Gastroesophageal sphincter (tissue), 4 donors: ENCODE measurements at regions not wholly inside any gene's neighbourhood (a gene's known extent, or its start where the extent isn't known, plus 50 kb on each side); places are given as distances from the start of the nearest gene placed in this dataset.
A peak's percentile ranks its signal among the peaks of the same experiment; 100 is the strongest.
"Not testable (repeated sequence)": the region's sequence is repeated elsewhere in the genome, so short reads cannot be mapped to it uniquely, and the experiment has no call there.

Source experiments
- ATAC-seq: fragments of 150-250 bp; one replicate; pipeline ENCODE4 v1.9.1; 2016; ENCODE audit warnings: mild to moderate bottlenecking, moderate library complexity
- H3K27ac ChIP-seq, 4 donors: fragments of 200-600 bp; sonication (generic) in 3 of 4; 1 replicate in 3 of 4; 2 replicates in 1 of 4; pipeline ENCODE4 v1.5.1; 2016 to 2019
- H3K27me3 ChIP-seq: fragments of 200-600 bp; sonication (generic); one replicate; pipeline ENCODE4 v1.5.1; 2019
- H3K36me3 ChIP-seq, 2 donors: fragments of 200-600 bp; sonication (generic); one replicate each; pipeline ENCODE4 v1.5.1; 2019; ENCODE audit warnings: control low read depth in 1 of 2
- H3K4me1 ChIP-seq, 3 donors: fragments of 200-600 bp; sonication (generic); 1 replicate in 2 of 3; 2 replicates in 1 of 3; pipeline ENCODE4 v1.5.1; 2016 to 2019; ENCODE audit warnings: control low read depth in 2 of 3
- H3K4me3 ChIP-seq, 2 donors: fragments of 200-600 bp; sonication (generic); one replicate each; pipeline ENCODE4 v1.5.1; 2019; ENCODE audit warnings: mild to moderate bottlenecking in 1 of 2, moderate library complexity in 1 of 2
- H3K9me3 ChIP-seq, 3 donors: fragments of 200-600 bp; sonication (generic); one replicate each; pipeline ENCODE4 v1.5.1; 2017 to 2019; ENCODE audit warnings: control low read depth in 2 of 3
- CTCF ChIP-seq, 4 experiments: fragments of 200-600 bp in 2 of 4; fragments of 450-650 bp in 2 of 4; sonication (generic) in 1 of 4; IDR thresholded peaks; one replicate each; pipeline ENCODE4 v1.5.1; 2017 to 2019; ENCODE audit warnings: antibody characterized with exemption in 4 of 4, mild to moderate bottlenecking in 2 of 4, moderate library complexity in 2 of 4
- EP300 ChIP-seq: sonication (generic); formaldehyde crosslinking; IDR thresholded peaks from one replicate; pipeline ENCODE4 v1.6.1; 2017; ENCODE audit warnings: antibody characterized with exemption, mild to moderate bottlenecking
- POLR2A ChIP-seq, 2 donors: fragments of 450-650 bp; IDR thresholded peaks; one replicate each; pipeline ENCODE4 v1.6.1; 2017; ENCODE audit warnings: antibody characterized with exemption in 2 of 2, mild to moderate bottlenecking in 2 of 2, moderate library complexity in 1 of 2
- POLR2AphosphoS5 ChIP-seq: sonication (generic); formaldehyde crosslinking; IDR thresholded peaks from one replicate; pipeline ENCODE4 v1.6.1; 2017; ENCODE audit warnings: antibody characterized with exemption
- WGBS, 2 donors: methylation state at CpG; one replicate each; pipeline ENCODE4 v1.1.5; 2018; ENCODE audit warnings: low coverage in 1 of 2; 5-methylcytosine and 5-hydroxymethylcytosine counted together

DNA sequence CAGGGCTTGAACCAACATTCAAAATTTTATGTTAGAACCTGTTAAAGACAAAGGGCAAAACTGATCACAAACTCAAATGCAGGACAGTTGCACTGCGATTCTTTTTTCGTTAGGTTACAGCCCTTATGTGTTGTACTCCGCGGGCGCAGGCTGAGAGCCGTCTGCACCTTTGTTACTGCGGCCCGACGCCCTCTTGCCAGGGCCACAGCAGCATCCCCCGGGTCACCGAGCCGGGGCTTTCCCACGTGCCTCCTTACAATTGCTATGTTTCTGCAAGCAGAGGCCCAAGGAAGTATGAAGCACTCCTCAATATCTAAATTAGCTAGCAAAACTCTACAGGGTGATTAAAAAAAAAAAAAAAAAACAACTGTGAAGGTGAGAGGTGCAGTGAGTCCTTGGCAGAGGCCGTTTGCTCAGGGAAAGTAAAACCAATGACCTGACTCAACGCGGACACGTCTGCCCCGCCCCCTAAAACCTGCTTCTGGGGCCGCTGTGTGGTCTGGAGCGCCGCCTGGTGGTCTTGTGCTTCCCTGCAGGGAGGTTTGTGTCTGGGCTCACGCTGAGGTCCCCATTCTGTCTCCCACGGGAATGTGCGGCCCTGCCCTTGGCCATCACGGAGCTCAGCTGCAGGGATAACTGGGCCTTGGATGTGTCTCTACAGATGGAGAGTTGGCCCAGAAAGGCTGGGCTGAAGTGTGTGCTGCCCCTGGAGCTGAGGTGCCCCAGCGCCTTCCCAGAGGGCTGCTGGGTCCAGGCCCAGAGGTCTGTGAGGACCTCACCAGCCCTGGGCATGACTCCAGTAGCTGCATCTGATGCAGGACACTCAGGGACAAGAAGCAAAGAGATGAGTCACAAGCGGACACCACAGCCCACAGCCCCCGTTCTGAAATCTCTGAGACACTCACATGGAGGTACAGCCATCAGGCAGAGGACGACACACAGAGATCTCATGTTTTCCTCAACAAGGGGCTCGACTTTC, 418.5 kb downstream of the TMEM121 start:
- Histone ChIP-seq H3K9me3 (peaks cover 0 to 10% (median 0%) of the 10 kb centered on the region in 3 donors), H3K27me3 (peaks cover 22% of the 10 kb centered on the region), H3K4me1 (no peaks in the 10 kb centered on the region), H3K27ac (no peak overlapping the region), H3K4me3 (no peak overlapping the region), H3K36me3 (no peaks in the 10 kb centered on the region)
- no peak for ATAC-seq
- WGBS, 2 donors: 59 to 66% methylated on average over 3 to 10 of the region's 30 CpGs
- TF ChIP-seq CTCF (IDR thresholded peaks at IDR 0.05) (peak in 3 of 4 experiments; percentile 70 to 90 (median 87)), POLR2A (IDR thresholded peaks at IDR 0.05) (no peak), POLR2AphosphoS5 (no peak), EP300 (no peak)

DNA sequence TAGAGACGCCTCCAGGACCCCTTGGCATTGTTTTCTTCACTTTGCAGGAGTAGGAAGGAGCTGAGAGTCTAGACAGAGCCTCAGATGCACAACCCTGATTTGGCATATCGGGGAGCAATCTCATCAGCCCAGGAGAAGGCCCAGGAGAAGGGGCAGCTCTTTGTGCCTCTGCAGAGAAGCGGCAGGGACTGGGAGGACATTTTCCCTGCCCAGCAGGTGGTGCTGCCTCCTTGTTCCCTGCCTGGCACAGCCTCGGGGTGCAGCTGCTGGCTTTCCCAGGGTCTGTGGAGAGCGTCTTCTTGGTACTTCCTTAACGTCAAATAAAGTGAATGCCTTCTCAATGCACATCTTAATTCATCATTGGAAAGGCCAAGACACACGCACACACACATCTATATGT, 419.5 kb downstream of the TMEM121 start:
- ATAC-seq: no peak
- peaks cover 0 to under 1% (median 0%) of the 10 kb centered on the region in 3 donors for H3K9me3 ChIP-seq
- 50 to 66% methylated on average over 5 to 6 of the region's 7 CpGs for WGBS, 2 donors
- peaks cover 13% of the 10 kb centered on the region for H3K27me3 ChIP-seq
- no peak overlapping the region for H3K4me3 ChIP-seq
- no peaks in the 10 kb centered on the region for H3K4me1 ChIP-seq
- TF ChIP-seq POLR2A (IDR thresholded peaks at IDR 0.05) (no peak), POLR2AphosphoS5 (no peak), CTCF (IDR thresholded peaks at IDR 0.05) (peak in 1 of 4 experiments; percentile 13), EP300 (no peak)
- H3K36me3 ChIP-seq: no peaks in the 10 kb centered on the region
- H3K27ac ChIP-seq: no peak overlapping the region

- Histone ChIP-seq H3K4me3 (no peak overlapping the region), H3K27ac (no peak overlapping the region), H3K36me3 (no peaks in the 10 kb centered on the region), H3K27me3 (peaks cover 12% of the 10 kb centered on the region), H3K4me1 (no peaks in the 10 kb centered on the region), H3K9me3 (no peaks in the 10 kb centered on the region)
- ATAC-seq: no peak
- TF ChIP-seq EP300 (no peak), POLR2AphosphoS5 (no peak), CTCF (IDR thresholded peaks at IDR 0.05) (no peak), POLR2A (IDR thresholded peaks at IDR 0.05) (no peak)
- WGBS, 2 donors: 80 to 88% methylated on average over 1 to 2 of the region's 4 CpGs
Observed at GRCh38 chr14:105947599-105947998, 421.2 kb downstream of the TMEM121 start.

DNA sequence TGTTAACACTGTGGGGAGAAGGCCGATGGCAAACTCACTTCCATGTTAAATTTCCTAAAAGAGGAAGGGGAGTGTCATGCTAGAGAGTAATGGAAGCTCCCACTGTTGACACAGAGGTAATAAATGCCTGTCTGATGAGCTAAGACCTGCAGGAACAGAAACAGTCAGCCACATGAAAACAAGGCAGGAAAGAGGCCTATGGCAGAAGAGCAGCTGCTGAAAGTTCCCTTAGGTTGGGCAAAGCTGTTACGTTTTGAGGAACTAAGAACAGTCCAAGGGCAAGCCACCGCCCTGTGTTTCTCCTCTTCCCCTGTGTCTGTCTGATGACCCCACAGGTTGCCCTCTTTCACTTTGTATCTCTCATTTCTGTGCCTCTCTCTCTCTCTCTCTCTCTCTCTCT, 422.6 kb downstream of the TMEM121 start:
- not testable (repeated sequence) for H3K27ac ChIP-seq, H3K9me3 ChIP-seq, H3K36me3 ChIP-seq, H3K4me3 ChIP-seq, H3K4me1 ChIP-seq
- ATAC-seq: peak; percentile 46
- H3K27me3 ChIP-seq: peaks cover 17% of the 10 kb centered on the region
- 45 to 90% methylated on average over 2 of the region's 3 CpGs for WGBS, 2 donors

- not testable (repeated sequence) for H3K9me3 ChIP-seq, H3K27ac ChIP-seq, H3K36me3 ChIP-seq, H3K4me1 ChIP-seq, H3K4me3 ChIP-seq, ATAC-seq
- peaks cover 16% of the 10 kb centered on the region for H3K27me3 ChIP-seq
- 63 to 67% methylated on average over 3 to 6 of the region's 6 CpGs for WGBS, 2 donors
Observed at GRCh38 chr14:105950364-105950892, 424.0 kb downstream of the TMEM121 start.

DNA sequence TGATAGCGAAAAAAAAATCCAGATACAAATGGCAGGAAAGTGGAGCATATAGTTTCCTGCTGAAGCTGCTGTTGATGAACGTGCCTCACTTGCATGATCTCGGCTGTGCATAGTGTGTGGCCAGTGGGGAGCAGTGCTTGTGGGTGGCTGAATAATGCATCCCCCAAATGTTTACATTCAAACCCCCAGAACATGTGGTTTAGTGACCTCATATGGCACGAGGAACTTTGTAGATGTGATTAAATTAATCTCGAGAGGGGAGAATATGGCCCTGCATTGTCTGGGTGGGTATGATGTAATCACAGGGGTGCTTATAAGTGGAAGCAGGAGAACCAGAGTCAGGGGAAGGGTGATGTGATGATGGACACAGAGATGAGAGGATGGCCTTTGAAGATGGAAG, 425.0 kb downstream of the TMEM121 start:
- Histone ChIP-seq H3K27ac (no peak overlapping the region), H3K36me3 (no peaks in the 10 kb centered on the region), H3K9me3 (no peaks in the 10 kb centered on the region), H3K4me3 (no peak overlapping the region), H3K4me1 (no peaks in the 10 kb centered on the region), H3K27me3 (peaks cover 16% of the 10 kb centered on the region)
- TF ChIP-seq EP300 (no peak), POLR2A (IDR thresholded peaks at IDR 0.05) (no peak), CTCF (IDR thresholded peaks at IDR 0.05) (no peak), POLR2AphosphoS5 (no peak)
- ATAC-seq: no peak
- 54 to 67% methylated on average over 4 to 5 of the region's 5 CpGs for WGBS, 2 donors
